GM23338 (cell line): ENCODE measurements at regions not wholly inside any gene's neighbourhood (a gene's known extent, or its start where the extent isn't known, plus 50 kb on each side); places are given as distances from the start of the nearest gene placed in this dataset.

Source experiments
- CTCF ChIP-seq, 2 experiments: fragments of 200-600 bp in 1 of 2; sonication (generic) in 1 of 2; conservative IDR thresholded peaks; 2 replicates each; pipeline versions ENCODE4 v1.5.1 to v1.6.1; 2016 to 2017; ENCODE audit warnings: antibody characterized with exemption in 2 of 2, low read depth in 2 of 2, mild to moderate bottlenecking in 2 of 2, moderate library complexity in 1 of 2
- ETS1 ChIP-seq: IDR thresholded peaks from 2 replicates; pipeline ENCODE4 v1.6.1; 2016; ENCODE audit warnings: antibody characterized with exemption
- EZH2 ChIP-seq: fragments of 200-600 bp; sonication (generic); IDR thresholded peaks from one replicate; pipeline ENCODE4 v1.8.0; 2017; ENCODE audit warnings: antibody characterized with exemption, mild to moderate bottlenecking, low read depth; ENCODE audit not compliant: unreplicated experiment
- EZH2phosphoT487 ChIP-seq: fragments of 200-600 bp; sonication (generic); IDR thresholded peaks from one replicate; pipeline ENCODE4 v1.8.1; 2018; ENCODE audit warnings: antibody characterized with exemption; ENCODE audit not compliant: unreplicated experiment
- JUNB ChIP-seq: IDR thresholded peaks from one replicate; pipeline ENCODE4 v1.6.1; 2016; ENCODE audit warnings: antibody characterized with exemption; ENCODE audit not compliant: unreplicated experiment
- POLR2AphosphoS5 ChIP-seq: IDR thresholded peaks from 2 replicates; pipeline ENCODE4 v1.6.1; 2016; ENCODE audit warnings: antibody characterized with exemption, low read depth
- REST ChIP-seq: IDR thresholded peaks from one replicate; pipeline ENCODE4 v1.6.1; 2018; ENCODE audit warnings: antibody characterized with exemption; ENCODE audit not compliant: unreplicated experiment

GRCh38 chr11:135001581-135001980 is 589.5 kb upstream of the B3GAT1 start:
- TF ChIP-seq CTCF (conservative IDR thresholded peaks at IDR 0.05; ENCODE audit: low read depth in 2 of 2) (no peak), POLR2AphosphoS5 (no peak), ETS1 (no peak), EZH2phosphoT487 (no peak), EZH2 (no peak), JUNB (no peak), REST (no peak)
